GM21737 (cell line): ENCODE measurements at regions not wholly inside any gene's neighbourhood (a gene's known extent, or its start where the extent isn't known, plus 50 kb on each side); places are given as distances from the start of the nearest gene placed in this dataset.
"Not testable (repeated sequence)": the region's sequence is repeated elsewhere in the genome, so short reads cannot be mapped to it uniquely, and the experiment has no call there.

Source experiments
- ATAC-seq: cut with Tn5 transposase; IDR thresholded peaks from one replicate; pipeline ENCODE4 v1.9.1; 2021; ENCODE audit warnings: mild to moderate bottlenecking, moderate library complexity; ENCODE audit not compliant: unreplicated experiment

DNA sequence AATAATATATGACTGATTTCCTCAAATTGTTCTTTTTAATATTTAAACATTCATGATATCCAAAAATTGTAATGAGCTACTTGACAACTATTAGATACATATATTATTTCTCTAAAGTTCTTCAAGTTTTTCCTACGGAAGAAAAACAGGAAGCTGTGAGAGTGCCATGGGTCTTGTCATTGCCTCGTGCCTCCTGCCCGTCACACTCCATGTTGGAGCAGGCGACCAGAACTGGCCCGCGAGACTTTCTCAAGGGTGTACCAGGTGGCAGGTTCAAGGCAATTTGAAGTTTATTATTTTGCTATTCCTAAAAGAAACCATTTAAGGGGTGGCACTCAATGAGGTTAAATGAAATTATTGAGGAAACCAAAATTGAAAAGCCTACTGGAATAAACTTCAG, 337.2 kb downstream of the HACE1 start:
- ATAC-seq = no peak

GRCh38 chr6:104521176-104521575, 338.5 kb downstream of the HACE1 start:
- no peak for ATAC-seq

DNA sequence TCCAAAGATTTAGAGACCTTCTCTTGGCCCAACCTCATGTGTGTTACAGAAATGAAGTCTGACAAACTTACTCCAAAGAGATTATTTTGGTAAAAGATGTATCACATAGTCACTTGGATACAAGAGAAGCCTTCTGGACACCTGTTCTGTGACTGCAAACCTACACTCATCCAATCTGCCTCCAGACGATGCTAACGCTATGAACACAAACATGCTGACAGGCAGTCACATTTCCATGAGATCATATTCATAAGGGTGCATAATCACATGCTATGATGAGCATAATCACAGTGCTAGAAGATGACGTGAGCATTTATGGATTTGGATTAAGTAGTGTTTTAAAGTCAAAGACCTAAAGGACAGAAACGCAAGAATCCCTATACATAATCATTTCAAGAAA, 340.2 kb downstream of the HACE1 start:
- ATAC-seq = no peak

DNA sequence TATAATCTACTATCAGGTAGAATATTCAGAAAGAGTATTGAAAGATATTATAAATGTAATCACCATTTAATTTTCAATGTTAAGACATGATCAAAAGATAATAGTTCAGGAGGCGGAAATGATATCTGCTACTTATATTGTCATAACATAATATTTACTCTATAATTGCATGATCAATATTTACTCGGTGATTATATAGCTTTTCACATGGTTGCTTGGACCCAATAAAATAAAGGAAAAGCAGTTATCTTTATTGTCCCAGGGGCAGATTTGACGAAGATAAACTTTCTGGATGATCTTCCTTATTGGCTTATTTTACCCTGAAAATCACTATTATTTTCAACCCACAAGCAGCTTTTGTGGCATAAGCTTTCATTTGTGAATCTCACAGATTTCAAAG, 350.4 kb downstream of the HACE1 start:
- no peak for ATAC-seq

DNA sequence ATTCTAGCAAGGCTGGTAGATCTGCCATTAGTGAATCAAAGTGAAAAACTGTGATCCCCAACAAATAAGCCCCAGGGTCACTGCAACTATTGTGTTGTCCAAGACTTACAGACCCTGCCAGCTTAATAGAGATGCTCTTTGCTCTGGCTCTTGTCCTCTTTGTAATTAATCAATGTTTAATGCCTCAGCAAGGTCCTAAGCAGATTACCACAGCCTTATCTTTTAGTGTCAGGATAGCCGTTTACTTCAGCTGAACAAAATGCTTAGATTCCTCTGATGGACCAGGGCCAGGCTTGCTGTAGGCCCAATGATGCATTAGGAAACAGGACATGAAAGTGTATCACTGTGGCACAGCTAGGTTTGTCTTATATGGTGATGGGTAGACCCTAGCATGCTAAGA, 353.3 kb downstream of the HACE1 start:
- ATAC-seq = no peak

DNA sequence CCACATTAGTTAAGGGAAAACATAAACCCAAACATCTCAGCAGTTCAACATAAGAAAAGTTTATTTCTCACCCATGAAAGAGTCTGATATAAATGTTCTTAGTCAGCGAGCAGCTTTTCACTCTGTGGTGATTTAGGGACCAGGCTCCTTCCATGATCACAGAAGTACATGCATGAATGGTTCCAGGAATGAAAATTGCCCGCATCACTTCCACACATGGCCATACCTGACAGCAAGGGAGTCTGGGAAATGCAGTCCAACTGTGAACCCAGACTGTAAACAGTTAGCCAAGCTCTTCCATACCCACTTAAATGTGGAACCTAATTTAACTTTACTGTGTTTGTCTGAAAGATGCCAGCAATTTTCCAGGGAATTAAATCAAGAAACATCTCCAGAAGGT, 353.9 kb downstream of the HACE1 start:
- no peak for ATAC-seq

DNA sequence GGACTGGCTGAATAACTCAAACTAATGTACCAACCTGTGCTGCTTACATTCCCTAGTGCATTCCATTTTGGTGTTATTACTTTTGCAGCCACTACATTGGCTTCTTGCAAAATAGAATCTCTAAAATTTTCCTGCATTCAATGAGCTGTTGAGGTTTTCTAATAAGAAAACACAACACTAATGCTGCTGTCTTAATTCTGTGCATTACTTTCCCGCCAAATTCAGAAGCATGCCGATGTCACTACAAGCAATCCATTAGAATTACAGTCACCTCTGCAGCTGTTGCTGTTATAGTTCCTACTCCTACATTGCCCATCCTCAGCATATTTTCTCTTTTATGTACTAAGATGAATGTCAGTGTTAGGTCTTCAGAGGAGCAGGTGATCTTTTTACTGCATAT, 359.5 kb downstream of the HACE1 start:
- no peak for ATAC-seq

GRCh38 chr6:104486035-104486434, 373.7 kb downstream of the HACE1 start:
- no peak for ATAC-seq

DNA sequence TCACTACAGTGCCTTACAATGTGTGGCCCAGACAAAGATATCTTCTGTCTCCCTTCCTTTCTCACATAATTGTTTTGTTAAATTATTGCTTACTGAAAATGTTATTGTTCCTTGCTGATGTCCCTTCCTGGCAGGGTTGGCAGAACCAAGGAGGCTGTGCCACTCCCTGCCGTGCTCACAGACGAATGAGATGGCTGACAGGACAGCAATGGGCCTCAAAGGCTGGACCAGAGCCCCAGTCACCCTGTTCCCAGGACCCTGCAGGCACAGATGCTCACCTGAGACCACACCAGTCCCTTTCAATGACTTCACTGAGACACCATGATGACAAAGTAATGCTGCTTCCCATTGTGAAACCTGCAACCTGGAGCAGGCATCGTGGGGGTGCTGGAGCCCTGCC, 375.1 kb downstream of the HACE1 start:
- no peak for ATAC-seq

- ATAC-seq = no peak
Observed at GRCh38 chr6:104484191-104484590, 375.5 kb downstream of the HACE1 start.

DNA sequence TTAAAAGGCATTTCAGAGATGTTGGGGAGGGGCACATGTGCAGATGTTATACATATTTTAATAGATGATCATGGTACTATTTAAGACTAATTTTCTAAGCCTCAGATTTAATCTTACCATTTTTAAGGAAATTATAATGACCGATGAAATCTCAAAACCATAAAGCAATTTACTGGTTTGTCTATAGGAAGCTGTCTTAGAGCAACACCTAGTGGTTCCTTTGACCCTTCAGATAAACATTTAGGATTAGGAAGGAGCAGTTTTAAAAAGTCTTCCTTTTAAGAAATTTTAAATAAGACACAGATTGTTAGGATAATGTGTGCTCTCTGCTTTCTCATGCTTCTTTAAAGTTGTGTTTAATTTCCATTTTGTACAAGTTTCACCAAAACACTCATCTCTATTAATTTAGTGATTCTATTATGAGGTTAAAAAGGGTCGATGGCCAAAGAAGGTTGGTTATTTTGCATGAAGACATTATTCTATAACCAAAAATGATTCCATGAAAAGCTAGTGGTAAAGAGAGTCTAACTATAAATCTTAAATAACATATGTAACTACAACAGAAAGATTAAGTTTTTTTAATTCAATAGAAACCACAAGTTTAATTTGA, 376.4 kb downstream of the HACE1 start:
- no peak for ATAC-seq

DNA sequence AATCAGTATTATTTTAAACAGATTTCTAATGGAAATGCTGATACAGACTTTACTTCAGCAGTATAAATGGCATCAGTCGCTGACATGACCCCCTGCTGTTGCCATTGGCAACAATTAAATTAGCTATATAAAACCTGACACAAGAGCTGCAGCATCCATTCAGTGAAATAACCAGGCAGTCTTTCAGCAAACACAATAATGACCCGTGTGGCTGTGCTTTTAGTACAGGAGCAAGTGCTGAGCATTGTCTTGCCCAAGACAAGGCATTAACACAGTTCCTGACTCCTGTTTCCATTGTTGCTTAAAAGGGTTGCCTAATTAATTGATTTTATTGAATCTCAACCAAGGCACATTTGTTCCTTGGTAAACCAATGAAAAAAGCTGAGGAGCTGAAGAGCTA, 382.1 kb downstream of the HACE1 start:
- no peak for ATAC-seq

DNA sequence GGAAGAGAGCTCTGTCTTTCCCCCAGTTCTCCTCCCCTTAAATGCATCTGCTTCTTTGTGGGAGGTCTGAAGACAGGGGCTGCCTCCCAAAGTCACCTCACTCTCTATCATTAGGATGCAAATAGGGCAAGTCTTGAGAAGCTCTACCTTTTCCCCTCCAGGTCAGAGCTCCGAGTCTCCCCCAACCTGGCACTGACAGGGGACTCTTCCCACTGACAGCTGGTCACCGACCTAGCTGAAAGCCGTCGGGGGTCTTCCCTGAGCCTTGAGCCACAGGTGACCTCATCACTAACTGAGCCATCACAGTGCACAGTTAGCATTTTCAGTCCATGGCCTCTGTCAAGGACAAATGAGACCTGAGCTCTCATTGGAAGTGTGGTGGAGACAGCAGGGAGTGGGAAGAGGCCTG, 386.7 kb downstream of the HACE1 start:
- ATAC-seq = no peak

DNA sequence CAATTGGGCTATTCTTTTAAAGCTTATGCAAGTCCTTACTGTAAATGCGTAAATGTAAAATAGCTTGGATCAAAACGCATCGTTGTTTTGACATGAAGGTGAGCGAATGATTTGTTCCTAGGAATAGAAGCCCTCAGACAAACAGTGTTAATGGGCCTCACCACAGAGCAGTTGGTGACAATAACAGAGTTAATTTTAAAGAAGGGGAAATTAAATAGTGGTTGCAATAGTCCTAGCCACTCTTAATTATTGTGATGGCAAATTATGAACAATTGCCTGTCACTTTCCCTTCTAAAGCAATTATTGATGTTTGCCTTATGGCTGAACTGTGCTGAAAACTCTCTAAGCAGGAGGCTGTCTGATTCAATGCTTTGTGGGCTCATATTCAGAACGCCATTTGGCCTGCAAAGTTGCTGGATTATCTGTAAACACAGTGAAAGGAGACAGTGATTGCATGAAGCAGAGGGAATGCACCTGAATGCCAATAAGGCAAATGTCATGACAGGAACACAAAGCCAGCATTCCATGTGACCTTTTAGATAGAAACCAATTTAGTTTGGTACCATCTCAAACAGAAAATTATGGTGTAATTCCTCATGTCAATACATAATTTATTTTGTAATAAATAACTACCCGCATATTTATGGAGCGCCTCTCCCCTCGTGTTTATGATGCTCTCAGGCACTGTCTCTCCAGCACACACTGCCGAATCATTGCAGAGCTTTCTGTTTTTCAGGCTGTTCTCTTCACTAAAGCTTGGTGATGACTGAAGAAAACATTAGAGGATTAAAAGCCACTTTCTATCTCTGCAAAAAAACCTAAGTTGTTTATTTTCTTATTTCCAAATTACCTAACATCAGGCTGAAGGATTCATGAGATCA, 387.5 kb downstream of the HACE1 start:
- ATAC-seq = no peak

DNA sequence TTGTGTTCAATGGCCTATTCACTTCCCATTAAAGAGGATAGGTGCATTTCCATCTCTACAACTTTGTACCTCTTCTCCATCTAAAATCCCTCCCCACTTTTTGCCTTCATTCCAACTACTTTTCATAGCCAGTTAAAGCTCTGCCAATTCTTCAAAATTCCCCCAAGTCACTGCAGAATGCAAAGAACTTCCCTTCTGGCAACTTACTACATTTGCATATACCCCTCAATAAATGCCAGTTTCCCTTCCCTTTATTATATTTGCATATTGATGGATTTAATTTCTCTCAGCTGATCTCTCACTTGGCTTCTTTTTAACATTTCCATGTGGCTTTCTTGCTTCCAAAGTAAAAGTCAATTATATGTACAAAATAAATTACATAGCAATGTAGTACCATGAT, 393.4 kb downstream of the HACE1 start:
- no peak for ATAC-seq

DNA sequence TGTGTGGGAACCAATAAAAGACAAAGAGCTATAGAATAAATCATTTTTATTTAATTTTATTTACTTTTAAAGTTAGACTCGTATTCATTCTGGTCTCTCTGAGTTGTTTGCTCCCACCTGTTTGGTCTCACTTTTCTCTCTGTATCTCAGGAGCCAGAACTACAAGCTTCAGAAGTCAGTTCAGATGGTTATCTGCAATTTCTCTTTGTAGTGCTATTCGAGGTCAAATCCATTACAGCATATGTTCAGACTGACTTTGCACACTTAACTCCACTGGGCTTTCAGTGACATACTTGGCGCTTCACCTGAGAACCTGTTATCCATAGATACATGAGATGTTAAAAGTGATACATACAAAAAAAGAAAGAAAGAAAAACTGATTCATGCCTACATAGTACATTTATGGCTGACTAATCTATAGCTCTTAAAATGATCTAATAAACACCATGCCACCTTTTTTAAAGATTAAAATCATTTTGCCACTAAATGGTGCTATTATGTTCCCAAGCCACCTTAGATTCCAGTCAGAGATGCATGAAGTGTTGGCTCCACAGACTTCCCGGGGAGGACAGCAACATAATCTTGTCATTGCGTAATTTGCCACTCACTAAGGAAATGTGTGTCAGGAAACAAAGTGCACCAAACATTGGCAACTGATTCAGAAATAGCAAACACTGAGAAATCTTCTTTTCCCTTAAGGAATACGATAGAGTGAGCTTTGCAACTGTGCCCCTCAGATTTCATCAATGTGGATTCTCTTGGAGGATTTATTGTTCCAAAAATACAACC, 396.7 kb downstream of the HACE1 start:
- no peak for ATAC-seq

- no peak for ATAC-seq
Observed at GRCh38 chr6:104460738-104461483, 398.8 kb downstream of the HACE1 start.

GRCh38 chr6:104459543-104459942, 400.2 kb downstream of the HACE1 start:
- ATAC-seq = no peak

GRCh38 chr6:104449918-104450317, 409.8 kb downstream of the HACE1 start:
- no peak for ATAC-seq

DNA sequence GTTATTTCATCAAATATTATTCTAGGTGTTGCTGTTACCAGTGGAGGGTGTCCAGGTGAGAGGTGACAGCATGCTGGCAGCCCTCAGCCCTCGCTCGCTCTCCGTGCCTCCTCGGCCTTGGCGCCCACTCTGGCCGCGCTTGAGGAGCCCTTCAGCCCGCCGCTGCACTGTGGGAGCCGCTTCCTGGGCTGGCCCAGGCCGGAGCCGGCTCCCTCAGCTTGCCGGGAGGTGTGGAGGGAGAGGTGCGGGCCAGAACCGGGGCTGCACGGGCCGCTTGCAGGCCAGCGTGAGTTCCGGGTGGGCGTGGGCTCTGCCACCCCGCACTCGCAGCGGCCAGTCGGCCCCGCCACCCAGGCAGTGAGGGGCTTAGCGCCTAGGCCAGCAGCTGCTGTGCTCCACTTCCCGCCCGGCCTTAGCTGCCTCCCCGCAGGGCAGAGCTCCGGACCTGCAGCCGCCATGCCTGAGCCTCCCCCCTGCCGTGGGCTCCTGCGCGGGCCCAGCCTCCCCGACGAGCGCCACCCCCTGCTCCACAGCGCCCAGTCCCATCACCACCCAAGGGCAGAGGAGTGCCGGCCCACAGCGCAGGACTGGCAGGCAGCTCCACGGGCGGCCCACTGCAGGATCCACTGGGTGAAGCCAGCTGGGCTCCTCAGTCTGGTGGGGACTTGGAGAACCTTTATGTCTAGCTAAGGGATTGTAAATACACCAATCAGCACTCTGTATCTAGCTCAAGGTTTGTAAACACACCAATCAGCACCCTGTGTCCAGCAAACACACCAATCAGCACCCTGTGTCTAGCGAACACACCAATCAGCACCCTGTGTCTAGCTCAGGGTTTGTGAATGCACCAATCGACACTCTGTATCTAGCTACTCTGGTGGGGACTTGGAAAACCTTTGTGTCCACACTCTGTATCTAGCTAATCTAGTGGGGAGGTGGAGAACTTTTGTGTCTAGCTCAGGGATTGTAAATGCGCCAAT, 413.3 kb downstream of the HACE1 start:
- not testable (repeated sequence) for ATAC-seq
